KMS-11 (cell line): ENCODE measurements at regions not wholly inside any gene's neighbourhood (a gene's known extent, or its start where the extent isn't known, plus 50 kb on each side); places are given as distances from the start of the nearest gene placed in this dataset.

Source experiments
- H2AFZ ChIP-seq: fragments of 200-600 bp; sonication (generic); 2 replicates; pipeline ENCODE4 v1.6.1; 2016; ENCODE audit warnings: antibody characterized with exemption, mixed run types, low read depth
- H3K27ac ChIP-seq: fragments of 200-600 bp; sonication (generic); 2 replicates; pipeline ENCODE4 v1.6.1; 2016; ENCODE audit warnings: mild to moderate bottlenecking, mixed run types
- H3K27me3 ChIP-seq: fragments of 200-600 bp; sonication (generic); 2 replicates; pipeline ENCODE4 v1.6.1; 2017; ENCODE audit warnings: mild to moderate bottlenecking, low read depth, mixed run types, moderate library complexity; ENCODE audit not compliant: insufficient read depth
- H3K36me3 ChIP-seq: fragments of 200-600 bp; sonication (generic); 2 replicates; pipeline ENCODE4 v1.6.1; 2017; ENCODE audit warnings: mild to moderate bottlenecking, mixed run types; ENCODE audit not compliant: insufficient read depth
- H3K4me1 ChIP-seq: fragments of 200-600 bp; sonication (generic); 2 replicates; pipeline ENCODE4 v1.6.1; 2016; ENCODE audit warnings: mild to moderate bottlenecking, low read depth, mixed run types; ENCODE audit not compliant: poor library complexity, severe bottlenecking
- H3K4me2 ChIP-seq: fragments of 200-600 bp; sonication (generic); 2 replicates; pipeline ENCODE4 v1.7.0; 2016; ENCODE audit warnings: mild to moderate bottlenecking, mixed run types
- H3K4me3 ChIP-seq: fragments of 200-600 bp; sonication (generic); IDR thresholded peaks from 2 replicates; pipeline ENCODE4 v1.6.1; 2017; ENCODE audit warnings: low read depth, low read length, mixed read lengths; ENCODE audit not compliant: insufficient read depth
- H3K79me2 ChIP-seq: fragments of 200-600 bp; sonication (generic); 2 replicates; pipeline ENCODE4 v1.6.1; 2016; ENCODE audit warnings: low read depth, mixed run types; ENCODE audit not compliant: insufficient read depth
- H3K9ac ChIP-seq: fragments of 200-600 bp; sonication (generic); 2 replicates; pipeline ENCODE4 v1.6.1; 2016; ENCODE audit warnings: mild to moderate bottlenecking, mixed run types
- H4K20me1 ChIP-seq: fragments of 200-600 bp; sonication (generic); 2 replicates; pipeline ENCODE4 v1.6.1; 2016; ENCODE audit warnings: mild to moderate bottlenecking, mixed run types; ENCODE audit not compliant: insufficient read depth
- CTCF ChIP-seq: fragments of 200-600 bp; sonication (generic); conservative IDR thresholded peaks from 2 replicates; pipeline ENCODE4 v1.6.1; 2017; ENCODE audit warnings: low read depth, mild to moderate bottlenecking, antibody characterized with exemption, low read length, moderate library complexity, mixed read lengths

GRCh38 chr14:97414718-97415098 lies 617.5 kb downstream of the VRK1 start:
- peaks cover 18% of the 10 kb centered on the region for H3K4me1 ChIP-seq
- TF ChIP-seq CTCF, result no peak
- no peaks in the 10 kb centered on the region for H4K20me1 ChIP-seq
- H3K36me3 ChIP-seq, result no peaks in the 10 kb centered on the region
- no peak overlapping the region for H2AFZ ChIP-seq
- no peak overlapping the region for H3K27ac ChIP-seq
- no peaks in the 10 kb centered on the region for H3K79me2 ChIP-seq
- no peak overlapping the region for H3K4me2 ChIP-seq
- no peak overlapping the region for H3K4me3 ChIP-seq
- no peaks in the 10 kb centered on the region for H3K27me3 ChIP-seq
- H3K9ac ChIP-seq, result no peak overlapping the region

- H4K20me1 ChIP-seq, result no peaks in the 10 kb centered on the region
- H3K27ac ChIP-seq, result peak overlapping the region; percentile 47; the same call in 1 of the 2 replicates
- H3K79me2 ChIP-seq, result no peaks in the 10 kb centered on the region
- H2AFZ ChIP-seq, result peak overlapping the region; percentile 30; the same call in 1 of the 2 replicates
- no peak for TF ChIP-seq CTCF
- peak overlapping the region; percentile 36; the same call in 1 of the 2 replicates for H3K4me2 ChIP-seq
- H3K9ac ChIP-seq, result peak overlapping the region; percentile 12; the same call in 1 of the 2 replicates
- no peaks in the 10 kb centered on the region for H3K36me3 ChIP-seq
- no peaks in the 10 kb centered on the region for H3K27me3 ChIP-seq
- H3K4me3 ChIP-seq, result no peak overlapping the region
- peaks cover 18% of the 10 kb centered on the region for H3K4me1 ChIP-seq
These were observed 618.7 kb downstream of the VRK1 start for GRCh38 chr14:97415907-97416306.

GRCh38 chr14:97416550-97416949 lies 619.4 kb downstream of the VRK1 start:
- peak overlapping the region; percentile 30; the same call in 1 of the 2 replicates for H2AFZ ChIP-seq
- H3K27ac ChIP-seq, result peak overlapping the region; percentile 47; the same call in 1 of the 2 replicates
- TF ChIP-seq CTCF, result no peak
- no peaks in the 10 kb centered on the region for H3K27me3 ChIP-seq
- H3K4me3 ChIP-seq, result no peak overlapping the region
- no peaks in the 10 kb centered on the region for H3K79me2 ChIP-seq
- no peaks in the 10 kb centered on the region for H3K36me3 ChIP-seq
- H3K9ac ChIP-seq, result peak overlapping the region; percentile 12; the same call in 1 of the 2 replicates
- H4K20me1 ChIP-seq, result no peaks in the 10 kb centered on the region
- peak overlapping the region; percentile 36; the same call in 1 of the 2 replicates for H3K4me2 ChIP-seq
- H3K4me1 ChIP-seq, result peaks cover 18% of the 10 kb centered on the region

GRCh38 chr14:97417331-97417730 lies 620.1 kb downstream of the VRK1 start:
- peaks cover 18% of the 10 kb centered on the region for H3K4me1 ChIP-seq
- H3K27me3 ChIP-seq, result no peaks in the 10 kb centered on the region
- no peak overlapping the region for H2AFZ ChIP-seq
- no peaks in the 10 kb centered on the region for H4K20me1 ChIP-seq
- no peak overlapping the region for H3K27ac ChIP-seq
- peak overlapping the region; percentile 36; the same call in 1 of the 2 replicates for H3K4me2 ChIP-seq
- no peak overlapping the region for H3K4me3 ChIP-seq
- no peak overlapping the region for H3K9ac ChIP-seq
- no peak for TF ChIP-seq CTCF
- no peaks in the 10 kb centered on the region for H3K36me3 ChIP-seq
- no peaks in the 10 kb centered on the region for H3K79me2 ChIP-seq
